Activated CD4-positive, CD25-positive, alpha-beta regulatory T cell treated with anti-CD3 and anti-CD28 coated beads, Interleukin-2, amount 50 U/mL, for 72 hours (primary cell): ENCODE measurements at regions not wholly inside any gene's neighbourhood (a gene's known extent, or its start where the extent isn't known, plus 50 kb on each side); places are given as distances from the start of the nearest gene placed in this dataset.
"Not testable (repeated sequence)": the region's sequence is repeated elsewhere in the genome, so short reads cannot be mapped to it uniquely, and the experiment has no call there.

ENCODE experiments used
- DNase-seq: peaks from one replicate; pipeline ENCODE4 v3.0.0; 2021

GRCh38 chr6:43882690-43883448, 112.9 kb downstream of the VEGFA start:
- not testable (repeated sequence) for DNase-seq

- DNase-seq: no peak
Observed at GRCh38 chr6:43880236-43881137, 110.5 kb downstream of the VEGFA start.

- DNase-seq: no peak
Observed at GRCh38 chr6:43879722-43880121, 109.7 kb downstream of the VEGFA start.

- no peak for DNase-seq
Observed at GRCh38 chr6:43878823-43879495, 108.9 kb downstream of the VEGFA start.

GRCh38 chr6:43878127-43878634, 108.2 kb downstream of the VEGFA start:
- no peak for DNase-seq

- DNase-seq: no peak
Observed at GRCh38 chr6:43877463-43878126, 107.6 kb downstream of the VEGFA start.

- DNase-seq: no peak
Observed at GRCh38 chr6:43877036-43877435, 107.0 kb downstream of the VEGFA start.

GRCh38 chr6:43876602-43877001, 106.6 kb downstream of the VEGFA start:
- no peak for DNase-seq

GRCh38 chr6:43875849-43876572, 106.0 kb downstream of the VEGFA start:
- no peak for DNase-seq

GRCh38 chr6:43874814-43875590, 105.0 kb downstream of the VEGFA start:
- no peak for DNase-seq

GRCh38 chr6:43873806-43874714, 104.0 kb downstream of the VEGFA start:
- DNase-seq: no peak

- DNase-seq: no peak
Observed at GRCh38 chr6:43871933-43872332, 101.9 kb downstream of the VEGFA start.

GRCh38 chr6:43871284-43871683, 101.3 kb downstream of the VEGFA start:
- DNase-seq: no peak

GRCh38 chr6:43870660-43871061, 100.7 kb downstream of the VEGFA start:
- no peak for DNase-seq

- no peak for DNase-seq
Observed at GRCh38 chr6:43869792-43870659, 100.0 kb downstream of the VEGFA start.

- DNase-seq: no peak
Observed at GRCh38 chr6:43869079-43869710, 99.2 kb downstream of the VEGFA start.

GRCh38 chr6:43868467-43868866, 98.5 kb downstream of the VEGFA start:
- DNase-seq: no peak

GRCh38 chr6:43867996-43868395, 98.0 kb downstream of the VEGFA start:
- no peak for DNase-seq

GRCh38 chr6:43867246-43867645, 97.2 kb downstream of the VEGFA start:
- no peak for DNase-seq
